H1 (cell line): ENCODE measurements at regions not wholly inside any gene's neighbourhood (a gene's known extent, or its start where the extent isn't known, plus 50 kb on each side); places are given as distances from the start of the nearest gene placed in this dataset.

ENCODE experiments used
- GABPA ChIP-seq: IDR thresholded peaks from 2 replicates; pipeline ENCODE4 v1.6.1; 2011; ENCODE audit warnings: mild to moderate bottlenecking, low read length, moderate library complexity, borderline replicate concordance; ENCODE audit not compliant: insufficient read depth
- KDM5A ChIP-seq: fragments of 200-600 bp; IDR thresholded peaks from 2 replicates; pipeline ENCODE4 v1.7.1; 2012; ENCODE audit warnings: mild to moderate bottlenecking, low read length, inconsistent platforms, mixed read lengths
- POLR2A ChIP-seq, 2 experiments: IDR thresholded peaks; 1 replicate in 1 of 2; 2 replicates in 1 of 2; pipeline ENCODE4 v1.6.1; 2011; ENCODE audit warnings: low read depth in 2 of 2, low read length in 2 of 2, mild to moderate bottlenecking in 2 of 2; ENCODE audit errors: control extremely low read depth in 1 of 2
- POLR2AphosphoS5 ChIP-seq: IDR thresholded peaks from 2 replicates; pipeline ENCODE4 v1.6.1; 2011; ENCODE audit warnings: low read depth, low read length
- RFX5 ChIP-seq: IDR thresholded peaks from 2 replicates; pipeline ENCODE4 v1.6.1; 2011; ENCODE audit warnings: low read depth, low read length, improper control_type of control experiment, borderline replicate concordance
- SIN3A ChIP-seq, 2 experiments: IDR thresholded peaks in 1 of 2; conservative IDR thresholded peaks in 1 of 2; 2 replicates each; pipeline ENCODE4 v1.6.1; 2011 to 2012; ENCODE audit warnings: low read length in 2 of 2, improper control_type of control experiment in 1 of 2, low read depth in 1 of 2, mild to moderate bottlenecking in 1 of 2
- ZNF274 ChIP-seq: IDR thresholded peaks from 2 replicates; pipeline ENCODE4 v1.7.0; 2012; ENCODE audit warnings: low read length, borderline replicate concordance; ENCODE audit errors: extremely low read depth
- TF ChIP-seq, protein P1 (sequence below), 3 experiments: IDR thresholded peaks; 1 replicate in 2 of 3; 2 replicates in 1 of 3; pipeline versions ENCODE4 v1.5.1 to v1.6.1; 2011; ENCODE audit warnings: low read length in 3 of 3, mild to moderate bottlenecking in 3 of 3, inconsistent platforms in 2 of 3, low read depth in 1 of 3, moderate library complexity in 1 of 3; ENCODE audit not compliant: insufficient read depth in 1 of 3; ENCODE audit errors: control extremely low read depth in 1 of 3

DNA sequence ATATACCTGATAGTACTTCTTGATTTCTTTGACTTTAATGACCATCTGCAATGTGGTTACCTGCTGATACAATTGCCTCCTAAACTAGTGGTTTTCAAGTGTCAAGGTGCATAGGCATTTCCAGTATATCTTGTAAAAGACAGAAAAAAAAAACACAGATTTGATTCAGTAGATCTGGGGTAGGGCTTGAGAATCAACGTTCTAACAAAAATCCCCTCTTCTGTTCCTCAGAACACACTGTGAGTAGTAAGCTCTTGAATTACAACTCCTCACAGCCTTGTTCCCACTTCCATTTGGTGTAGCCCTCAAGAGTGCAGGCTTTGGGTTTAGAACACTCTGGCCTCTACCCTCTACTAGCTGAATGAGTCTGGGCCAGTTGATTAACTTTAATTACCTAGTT, 78.0 kb upstream of the CTSC start:
- TF ChIP-seq GABPA = no peak
- no peak for TF ChIP-seq POLR2A (IDR thresholded peaks at IDR 0.05; ENCODE audit: control extremely low read depth in 1 of 2, low read depth in 2 of 2, low read length in 2 of 2)
- no peak for TF ChIP-seq POLR2AphosphoS5
- TF ChIP-seq SIN3A (conservative IDR thresholded peaks at IDR 0.05 in 1 of 2, IDR thresholded peaks at IDR 0.05 in 1 of 2; ENCODE audit: low read depth in 1 of 2, low read length in 2 of 2) = no peak
- TF ChIP-seq ZNF274 = no peak
- TF ChIP-seq KDM5A = no peak
- no peak for TF ChIP-seq RFX5
- TF ChIP-seq, protein P1, sequence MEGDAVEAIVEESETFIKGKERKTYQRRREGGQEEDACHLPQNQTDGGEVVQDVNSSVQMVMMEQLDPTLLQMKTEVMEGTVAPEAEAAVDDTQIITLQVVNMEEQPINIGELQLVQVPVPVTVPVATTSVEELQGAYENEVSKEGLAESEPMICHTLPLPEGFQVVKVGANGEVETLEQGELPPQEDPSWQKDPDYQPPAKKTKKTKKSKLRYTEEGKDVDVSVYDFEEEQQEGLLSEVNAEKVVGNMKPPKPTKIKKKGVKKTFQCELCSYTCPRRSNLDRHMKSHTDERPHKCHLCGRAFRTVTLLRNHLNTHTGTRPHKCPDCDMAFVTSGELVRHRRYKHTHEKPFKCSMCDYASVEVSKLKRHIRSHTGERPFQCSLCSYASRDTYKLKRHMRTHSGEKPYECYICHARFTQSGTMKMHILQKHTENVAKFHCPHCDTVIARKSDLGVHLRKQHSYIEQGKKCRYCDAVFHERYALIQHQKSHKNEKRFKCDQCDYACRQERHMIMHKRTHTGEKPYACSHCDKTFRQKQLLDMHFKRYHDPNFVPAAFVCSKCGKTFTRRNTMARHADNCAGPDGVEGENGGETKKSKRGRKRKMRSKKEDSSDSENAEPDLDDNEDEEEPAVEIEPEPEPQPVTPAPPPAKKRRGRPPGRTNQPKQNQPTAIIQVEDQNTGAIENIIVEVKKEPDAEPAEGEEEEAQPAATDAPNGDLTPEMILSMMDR (IDR thresholded peaks at IDR 0.05; ENCODE audit: control extremely low read depth in 1 of 3, insufficient read depth in 1 of 3, low read depth in 1 of 3, low read length in 3 of 3) = no peak
